DOHH2 (cell line): ENCODE measurements at regions not wholly inside any gene's neighbourhood (a gene's known extent, or its start where the extent isn't known, plus 50 kb on each side); places are given as distances from the start of the nearest gene placed in this dataset.

Source experiments
- H3F3A ChIP-seq: fragments of 200-600 bp; sonication (generic), shearing (Covaris generic); 2 replicates; pipeline ENCODE4 v1.6.0; 2016; ENCODE audit warnings: antibody characterized with exemption, mild to moderate bottlenecking; ENCODE audit not compliant: control insufficient read depth, insufficient read depth
- H3K27ac ChIP-seq: fragments of 200-600 bp; sonication (generic); 2 replicates; pipeline ENCODE4 v1.5.1; 2014; ENCODE audit warnings: low read depth, mild to moderate bottlenecking, low read length, moderate library complexity
- H3K27me3 ChIP-seq: fragments of 200-600 bp; sonication (generic); 2 replicates; pipeline ENCODE4 v1.6.1; 2014; ENCODE audit warnings: mild to moderate bottlenecking, low read length, mixed read lengths; ENCODE audit not compliant: control insufficient read depth
- H3K36me3 ChIP-seq: fragments of 200-600 bp; sonication (generic); 2 replicates; pipeline ENCODE4 v1.6.1; 2014; ENCODE audit warnings: mild to moderate bottlenecking, low read length, moderate library complexity, mixed read lengths; ENCODE audit not compliant: control insufficient read depth
- H3K4me1 ChIP-seq: fragments of 200-600 bp; sonication (generic); 2 replicates; pipeline ENCODE4 v1.6.1; 2014; ENCODE audit warnings: mild to moderate bottlenecking, low read length, mixed read lengths; ENCODE audit not compliant: control insufficient read depth
- H3K4me2 ChIP-seq: fragments of 200-600 bp; sonication (generic); 2 replicates; pipeline ENCODE4 v1.6.0; 2014; ENCODE audit warnings: mild to moderate bottlenecking, low read length, moderate library complexity
- H3K4me3 ChIP-seq: fragments of 200-600 bp; sonication (generic); 2 replicates; pipeline ENCODE4 v1.5.1; 2014; ENCODE audit warnings: mild to moderate bottlenecking, low read length, mixed read lengths
- H3K79me2 ChIP-seq: fragments of 200-600 bp; sonication (generic); 2 replicates; pipeline ENCODE4 v1.6.1; 2014; ENCODE audit warnings: mild to moderate bottlenecking, low read length, mixed read lengths; ENCODE audit not compliant: control insufficient read depth
- H3K9me2 ChIP-seq: fragments of 200-600 bp; sonication (generic); replicated peaks from 2 replicates; pipeline ENCODE4 v1.6.1; 2014; ENCODE audit warnings: mild to moderate bottlenecking, low read length, mixed read lengths; ENCODE audit not compliant: control insufficient read depth
- H3K9me3 ChIP-seq: fragments of 200-600 bp; sonication (generic); 2 replicates; pipeline ENCODE4 v1.6.1; 2014; ENCODE audit warnings: antibody characterized with exemption, low read length, mixed read lengths; ENCODE audit not compliant: control insufficient read depth, insufficient read depth
- H4K20me1 ChIP-seq: fragments of 200-600 bp; sonication (generic); 2 replicates; pipeline ENCODE4 v1.6.0; 2014; ENCODE audit warnings: low read depth, mild to moderate bottlenecking, antibody characterized with exemption, low read length, moderate library complexity; ENCODE audit not compliant: control insufficient read depth, insufficient read depth
- CTCF ChIP-seq: fragments of 200-600 bp; sonication (generic); IDR thresholded peaks from one replicate; pipeline ENCODE4 v1.5.1; 2014; ENCODE audit warnings: antibody characterized with exemption, mild to moderate bottlenecking, low read depth, low read length; ENCODE audit not compliant: poor library complexity, severe bottlenecking
- EZH2phosphoT487 ChIP-seq: fragments of 200-600 bp; sonication (generic); IDR thresholded peaks from 2 replicates; pipeline ENCODE4 v1.6.1; 2017; ENCODE audit warnings: borderline replicate concordance, mild to moderate bottlenecking, antibody characterized with exemption, low read length, moderate library complexity, mixed read lengths

- H3K27ac ChIP-seq: no peak overlapping the region
- TF ChIP-seq EZH2phosphoT487: no peak
- no peak for TF ChIP-seq CTCF
Measured at GRCh38 chr6:43877463-43878126, 107.6 kb downstream of the VEGFA start.

GRCh38 chr6:43877036-43877435 is 107.0 kb downstream of the VEGFA start:
- no peaks in the 10 kb centered on the region for H4K20me1 ChIP-seq
- TF ChIP-seq CTCF (no peak), EZH2phosphoT487 (no peak)
- H3F3A ChIP-seq: no peaks in the 10 kb centered on the region
- no peaks in the 10 kb centered on the region for H3K36me3 ChIP-seq
- H3K9me2 ChIP-seq: no peaks in the 10 kb centered on the region
- no peak overlapping the region for H3K27ac ChIP-seq
- H3K4me2 ChIP-seq: no peak overlapping the region
- H3K4me1 ChIP-seq: no peaks in the 10 kb centered on the region
- H3K27me3 ChIP-seq: peaks cover 5% of the 10 kb centered on the region; the same call in 1 of the 2 replicates
- no peaks in the 10 kb centered on the region for H3K79me2 ChIP-seq
- H3K4me3 ChIP-seq: no peak overlapping the region
- H3K9me3 ChIP-seq: no peaks in the 10 kb centered on the region

More at GRCh38 chr6:43877463-43878126, 107.6 kb downstream of the VEGFA start:
- Histone ChIP-seq H3K27me3 (peaks cover 5% of the 10 kb centered on the region; the same call in 1 of the 2 replicates), H3K4me1 (no peaks in the 10 kb centered on the region), H3K9me2 (no peaks in the 10 kb centered on the region), H4K20me1 (no peaks in the 10 kb centered on the region), H3K79me2 (no peaks in the 10 kb centered on the region), H3K36me3 (no peaks in the 10 kb centered on the region), H3K4me3 (no peak overlapping the region), H3F3A (no peaks in the 10 kb centered on the region), H3K9me3 (no peaks in the 10 kb centered on the region), H3K4me2 (no peak overlapping the region)

GRCh38 chr6:43876602-43877001 is 106.6 kb downstream of the VEGFA start:
- Histone ChIP-seq H3K4me3 (no peak overlapping the region), H3F3A (no peaks in the 10 kb centered on the region), H3K9me2 (no peaks in the 10 kb centered on the region), H3K27ac (no peak overlapping the region), H3K36me3 (no peaks in the 10 kb centered on the region), H3K4me1 (no peaks in the 10 kb centered on the region), H3K4me2 (no peak overlapping the region), H3K79me2 (no peaks in the 10 kb centered on the region), H4K20me1 (no peaks in the 10 kb centered on the region), H3K9me3 (no peaks in the 10 kb centered on the region), H3K27me3 (peaks cover 8% of the 10 kb centered on the region)
- no peak for TF ChIP-seq EZH2phosphoT487
- no peak for TF ChIP-seq CTCF
